Smooth muscle cell (in vitro differentiated cells): ENCODE measurements at regions not wholly inside any gene's neighbourhood (a gene's known extent, or its start where the extent isn't known, plus 50 kb on each side); places are given as distances from the start of the nearest gene placed in this dataset.

Experiments
- DNase-seq: peaks from one replicate; lab custom pipeline; 2025; ENCODE audit not compliant: unreplicated experiment; lab: John Stamatoyannopoulos, UW
- H2AFZ ChIP-seq: fragments of 200-600 bp; sonication (generic); 2 replicates; pipeline ENCODE4 v1.6.0; 2016; ENCODE audit warnings: antibody characterized with exemption, low read depth, mild to moderate bottlenecking
- H3F3A ChIP-seq: fragments of 200-600 bp; sonication (generic); 2 replicates; pipeline ENCODE4 v1.6.0; 2017; ENCODE audit warnings: antibody characterized with exemption, low read depth
- H3K27ac ChIP-seq: fragments of 200-600 bp; sonication (generic); 2 replicates; pipeline ENCODE4 v1.5.1; 2016; ENCODE audit warnings: low read depth, mild to moderate bottlenecking
- H3K27me3 ChIP-seq: fragments of 200-600 bp; sonication (generic); 2 replicates; pipeline ENCODE4 v1.6.1; 2016; ENCODE audit warnings: low read depth, mild to moderate bottlenecking
- H3K36me3 ChIP-seq: fragments of 200-600 bp; sonication (generic); 2 replicates; pipeline ENCODE4 v1.5.1; 2016; ENCODE audit warnings: low read depth
- H3K4me1 ChIP-seq: fragments of 200-600 bp; sonication (generic); 2 replicates; pipeline ENCODE4 v1.5.1; 2016; ENCODE audit warnings: low read depth
- H3K4me2 ChIP-seq: fragments of 200-600 bp; sonication (generic); 2 replicates; pipeline ENCODE4 v1.6.0; 2016; ENCODE audit warnings: mild to moderate bottlenecking
- H3K4me3 ChIP-seq: fragments of 200-600 bp; sonication (generic); 2 replicates; pipeline ENCODE4 v1.5.1; 2016; ENCODE audit warnings: mild to moderate bottlenecking
- H3K79me2 ChIP-seq: fragments of 200-600 bp; sonication (generic); 2 replicates; pipeline ENCODE4 v1.6.0; 2016; ENCODE audit warnings: low read depth, mild to moderate bottlenecking
- H3K9ac ChIP-seq: fragments of 200-600 bp; sonication (generic); 2 replicates; pipeline ENCODE4 v1.6.0; 2016; ENCODE audit warnings: low read depth
- H3K9me3 ChIP-seq: fragments of 200-600 bp; sonication (generic); replicated peaks from 2 replicates; pipeline ENCODE4 v1.5.1; 2016; ENCODE audit warnings: low read depth
- H4K20me1 ChIP-seq: fragments of 200-600 bp; sonication (generic); 2 replicates; pipeline ENCODE4 v1.6.0; 2016; ENCODE audit warnings: low read depth
- WGBS: methylation state at CpG from one replicate; pipeline ENCODE4 v1.1.7; 2016; ENCODE audit warnings: low lambda C conversion rate; 5-methylcytosine and 5-hydroxymethylcytosine counted together
- TF ChIP-seq, protein P1 (sequence below): fragments of 200-600 bp; sonication (generic); IDR thresholded peaks from 2 replicates; pipeline ENCODE4 v1.5.1; 2017; ENCODE audit warnings: borderline replicate concordance, mild to moderate bottlenecking, antibody characterized with exemption; ENCODE audit not compliant: insufficient read depth, poor library complexity, severe bottlenecking

DNA sequence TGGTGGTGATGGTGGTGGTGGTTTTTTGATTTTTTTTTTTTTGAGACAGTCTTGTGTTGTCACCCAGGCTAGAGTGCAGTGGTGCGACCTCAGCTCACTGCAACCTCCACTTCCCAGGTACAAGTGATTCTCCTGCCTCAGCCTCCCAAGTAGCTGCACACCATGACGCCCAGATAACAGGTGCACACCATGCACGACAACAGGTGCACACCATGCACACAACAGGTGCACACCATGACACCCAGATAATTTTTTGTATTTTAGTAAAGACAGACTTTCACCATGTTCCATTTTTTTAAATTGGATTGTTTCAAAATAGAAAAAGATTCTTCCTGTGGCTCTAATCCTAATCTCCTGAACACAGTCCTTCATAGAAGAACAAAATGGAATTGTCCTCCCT lies 257.9 kb downstream of the ALDH8A1 start:
- H3K27me3 ChIP-seq, result no peaks in the 10 kb centered on the region
- no peaks in the 10 kb centered on the region for H3K36me3 ChIP-seq
- no peak overlapping the region for H2AFZ ChIP-seq
- H3K4me2 ChIP-seq, result no peak overlapping the region
- no peaks in the 10 kb centered on the region for H3F3A ChIP-seq
- WGBS, result 97% methylated on average over 3 of the region's 3 CpGs
- H4K20me1 ChIP-seq, result no peaks in the 10 kb centered on the region
- no peak overlapping the region for H3K27ac ChIP-seq
- no peak overlapping the region for H3K9ac ChIP-seq
- no peaks in the 10 kb centered on the region for H3K4me1 ChIP-seq
- DNase-seq, result no peak
- H3K79me2 ChIP-seq, result no peaks in the 10 kb centered on the region
- TF ChIP-seq, protein P1, sequence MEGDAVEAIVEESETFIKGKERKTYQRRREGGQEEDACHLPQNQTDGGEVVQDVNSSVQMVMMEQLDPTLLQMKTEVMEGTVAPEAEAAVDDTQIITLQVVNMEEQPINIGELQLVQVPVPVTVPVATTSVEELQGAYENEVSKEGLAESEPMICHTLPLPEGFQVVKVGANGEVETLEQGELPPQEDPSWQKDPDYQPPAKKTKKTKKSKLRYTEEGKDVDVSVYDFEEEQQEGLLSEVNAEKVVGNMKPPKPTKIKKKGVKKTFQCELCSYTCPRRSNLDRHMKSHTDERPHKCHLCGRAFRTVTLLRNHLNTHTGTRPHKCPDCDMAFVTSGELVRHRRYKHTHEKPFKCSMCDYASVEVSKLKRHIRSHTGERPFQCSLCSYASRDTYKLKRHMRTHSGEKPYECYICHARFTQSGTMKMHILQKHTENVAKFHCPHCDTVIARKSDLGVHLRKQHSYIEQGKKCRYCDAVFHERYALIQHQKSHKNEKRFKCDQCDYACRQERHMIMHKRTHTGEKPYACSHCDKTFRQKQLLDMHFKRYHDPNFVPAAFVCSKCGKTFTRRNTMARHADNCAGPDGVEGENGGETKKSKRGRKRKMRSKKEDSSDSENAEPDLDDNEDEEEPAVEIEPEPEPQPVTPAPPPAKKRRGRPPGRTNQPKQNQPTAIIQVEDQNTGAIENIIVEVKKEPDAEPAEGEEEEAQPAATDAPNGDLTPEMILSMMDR, result no peak
- H3K4me3 ChIP-seq, result no peak overlapping the region
- no peaks in the 10 kb centered on the region for H3K9me3 ChIP-seq

DNA sequence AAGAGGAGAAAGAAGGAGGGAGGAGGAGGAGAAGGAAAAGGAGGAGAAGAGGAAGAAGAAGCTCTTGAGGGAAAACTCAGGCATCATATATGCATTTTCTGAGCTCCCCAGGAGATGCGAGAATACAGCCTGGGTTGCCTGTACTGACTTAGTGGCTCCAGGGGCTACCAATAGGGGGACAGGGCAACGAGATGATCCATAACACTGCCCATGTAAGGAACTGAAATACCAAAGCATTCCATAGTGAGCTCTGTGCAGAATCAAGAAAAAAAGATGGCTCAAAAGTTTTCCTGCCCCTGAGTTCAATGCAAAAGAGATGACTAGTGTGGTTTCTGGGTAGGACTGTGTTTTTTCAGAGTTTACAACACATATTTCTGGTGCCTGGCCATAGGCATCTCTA lies 258.7 kb downstream of the ALDH8A1 start:
- Histone ChIP-seq H3K4me1 (no peaks in the 10 kb centered on the region), H3K79me2 (no peaks in the 10 kb centered on the region), H3K27me3 (no peaks in the 10 kb centered on the region), H4K20me1 (no peaks in the 10 kb centered on the region), H2AFZ (no peak overlapping the region), H3F3A (no peaks in the 10 kb centered on the region), H3K4me3 (no peak overlapping the region), H3K9ac (no peak overlapping the region), H3K4me2 (no peak overlapping the region), H3K36me3 (no peaks in the 10 kb centered on the region), H3K27ac (no peak overlapping the region), H3K9me3 (no peaks in the 10 kb centered on the region)
- TF ChIP-seq, protein P1, result no peak
- no peak for DNase-seq
- WGBS, result 72% methylated on average over 2 of the region's 2 CpGs

DNA sequence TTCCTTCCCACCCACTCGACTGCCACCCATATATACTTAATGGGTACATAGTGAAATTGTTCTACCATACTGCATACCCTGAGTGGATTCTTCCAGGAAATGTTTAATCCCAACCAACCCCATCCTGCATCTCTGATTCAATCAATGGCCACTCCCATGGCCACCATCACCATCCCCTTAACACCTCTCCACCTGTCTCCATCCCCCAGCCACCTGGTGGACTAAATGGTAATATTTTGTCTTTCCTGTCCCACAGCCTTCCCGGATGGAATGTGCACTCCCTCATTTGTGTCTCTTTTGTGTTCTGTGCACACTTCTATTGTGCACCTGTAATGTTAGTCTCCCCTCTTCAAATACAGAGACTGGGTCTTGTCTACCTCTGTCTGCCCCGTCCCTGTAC lies 259.9 kb downstream of the ALDH8A1 start:
- H3K9me3 ChIP-seq, result no peaks in the 10 kb centered on the region
- no peak overlapping the region for H2AFZ ChIP-seq
- H4K20me1 ChIP-seq, result no peaks in the 10 kb centered on the region
- DNase-seq, result no peak
- H3K27me3 ChIP-seq, result no peaks in the 10 kb centered on the region
- H3K4me2 ChIP-seq, result no peak overlapping the region
- H3K79me2 ChIP-seq, result no peaks in the 10 kb centered on the region
- no peaks in the 10 kb centered on the region for H3K4me1 ChIP-seq
- H3K9ac ChIP-seq, result no peak overlapping the region
- H3K27ac ChIP-seq, result no peak overlapping the region
- H3F3A ChIP-seq, result no peaks in the 10 kb centered on the region
- TF ChIP-seq, protein P1, result no peak
- WGBS, result 78% methylated on average over 3 of the region's 3 CpGs
- H3K36me3 ChIP-seq, result no peaks in the 10 kb centered on the region
- no peak overlapping the region for H3K4me3 ChIP-seq

DNA sequence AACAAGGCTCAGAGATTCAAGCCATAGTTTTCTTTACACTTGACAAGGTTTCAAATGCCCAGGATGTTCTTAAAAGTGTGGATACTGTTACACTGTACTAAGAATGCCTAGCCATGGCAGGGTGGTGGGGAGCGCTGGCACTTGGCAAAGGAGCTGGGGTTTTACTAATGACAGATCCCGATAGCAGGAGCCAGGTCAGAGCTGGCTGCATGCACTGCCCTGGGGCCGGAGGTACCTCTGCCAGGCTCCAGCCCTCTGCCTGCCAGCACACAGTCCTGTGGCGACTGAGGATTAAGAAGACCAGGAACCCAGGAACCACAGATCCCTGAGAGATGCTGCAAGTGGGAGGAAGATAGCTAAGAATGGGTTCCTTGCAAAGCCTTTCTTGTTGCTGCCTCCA lies 260.3 kb downstream of the ALDH8A1 start:
- Histone ChIP-seq H3K36me3 (no peaks in the 10 kb centered on the region), H3K9ac (no peak overlapping the region)
- TF ChIP-seq, protein P1, result no peak

More for the DNA sequence above, 260.3 kb downstream of the ALDH8A1 start:
- H4K20me1 ChIP-seq, result no peaks in the 10 kb centered on the region
- H3K27ac ChIP-seq, result no peak overlapping the region
- H3F3A ChIP-seq, result no peaks in the 10 kb centered on the region
- no peaks in the 10 kb centered on the region for H3K9me3 ChIP-seq
- H3K27me3 ChIP-seq, result no peaks in the 10 kb centered on the region
- no peak overlapping the region for H2AFZ ChIP-seq
- no peak overlapping the region for H3K4me2 ChIP-seq
- no peak overlapping the region for H3K4me3 ChIP-seq
- H3K4me1 ChIP-seq, result no peaks in the 10 kb centered on the region
- WGBS, result 88% methylated on average over 4 of the region's 4 CpGs
- no peaks in the 10 kb centered on the region for H3K79me2 ChIP-seq
- no peak for DNase-seq
